Type B pancreatic cell (in vitro differentiated cells): ENCODE measurements at regions not wholly inside any gene's neighbourhood (a gene's known extent, or its start where the extent isn't known, plus 50 kb on each side); places are given as distances from the start of the nearest gene placed in this dataset.

Source experiments
- DNase-seq: peaks from one replicate; pipeline ENCODE4 v3.0.0; 2021; ENCODE audit warnings: mixed read lengths; ENCODE audit not compliant: unreplicated experiment; ENCODE audit errors: extremely low spot score
- H3K27ac Mint-ChIP-seq: 2 replicates; pipeline ENCODE4 v1.8.0; 2021; ENCODE audit warnings: mild to moderate bottlenecking, mixed read lengths
- H3K27me3 Mint-ChIP-seq: 2 replicates; pipeline ENCODE4 v1.8.0; 2021; ENCODE audit warnings: mixed read lengths
- H3K36me3 Mint-ChIP-seq: 2 replicates; pipeline ENCODE4 v1.8.0; 2021; ENCODE audit warnings: mixed read lengths
- H3K4me1 Mint-ChIP-seq: one replicate; pipeline ENCODE4 v1.8.0; 2021; ENCODE audit warnings: mixed read lengths; ENCODE audit not compliant: unreplicated experiment
- H3K4me3 Mint-ChIP-seq: 2 replicates; pipeline ENCODE4 v1.8.0; 2021; ENCODE audit warnings: mild to moderate bottlenecking, mixed read lengths
- H3K9me3 Mint-ChIP-seq: 2 replicates; pipeline ENCODE4 v1.8.0; 2021; ENCODE audit warnings: mixed read lengths
- TF ChIP-seq, protein P1 (sequence below): fragments of 200-600 bp; sonication (generic); conservative IDR thresholded peaks from 2 replicates; pipeline ENCODE4 v1.5.0; 2021; ENCODE audit warnings: antibody characterized with exemption, mild to moderate bottlenecking

DNA sequence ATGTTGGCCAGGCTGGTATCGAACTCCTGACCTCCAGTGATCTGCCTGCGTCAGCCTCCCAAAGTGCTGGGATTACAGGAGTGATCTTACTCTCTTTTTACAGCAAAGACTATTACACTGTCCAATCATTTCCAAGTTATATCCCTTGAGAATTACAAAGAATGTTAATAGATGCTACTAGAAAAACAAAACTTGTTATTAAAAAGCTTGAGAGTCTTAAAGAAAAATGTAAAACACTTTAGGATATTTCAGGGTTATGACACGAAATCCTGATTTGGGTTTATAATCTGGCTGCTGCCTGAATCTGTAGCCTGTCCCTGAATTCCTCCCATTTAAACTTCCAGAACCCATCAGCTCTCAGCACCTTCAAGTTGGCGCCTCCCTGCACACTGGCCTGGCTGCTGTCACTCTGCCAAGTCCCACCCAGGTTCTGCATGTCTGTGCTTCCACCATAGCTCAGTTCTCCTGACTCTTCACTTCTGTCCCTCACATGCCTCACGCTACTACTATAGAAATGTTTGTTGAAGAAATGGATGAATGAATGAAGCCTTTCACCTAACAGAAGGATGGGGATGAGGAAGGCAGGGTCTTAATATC lies 55.8 kb upstream of the RFXAP start:
- Mint-ChIP-seq H3K27ac (peak overlapping the region; percentile 42), H3K4me1 (no peaks in the 10 kb centered on the region), H3K4me3 (no peak overlapping the region), H3K27me3 (no peaks in the 10 kb centered on the region), H3K9me3 (peaks cover 27% of the 10 kb centered on the region), H3K36me3 (peaks cover 4% of the 10 kb centered on the region)
- TF ChIP-seq, protein P1, sequence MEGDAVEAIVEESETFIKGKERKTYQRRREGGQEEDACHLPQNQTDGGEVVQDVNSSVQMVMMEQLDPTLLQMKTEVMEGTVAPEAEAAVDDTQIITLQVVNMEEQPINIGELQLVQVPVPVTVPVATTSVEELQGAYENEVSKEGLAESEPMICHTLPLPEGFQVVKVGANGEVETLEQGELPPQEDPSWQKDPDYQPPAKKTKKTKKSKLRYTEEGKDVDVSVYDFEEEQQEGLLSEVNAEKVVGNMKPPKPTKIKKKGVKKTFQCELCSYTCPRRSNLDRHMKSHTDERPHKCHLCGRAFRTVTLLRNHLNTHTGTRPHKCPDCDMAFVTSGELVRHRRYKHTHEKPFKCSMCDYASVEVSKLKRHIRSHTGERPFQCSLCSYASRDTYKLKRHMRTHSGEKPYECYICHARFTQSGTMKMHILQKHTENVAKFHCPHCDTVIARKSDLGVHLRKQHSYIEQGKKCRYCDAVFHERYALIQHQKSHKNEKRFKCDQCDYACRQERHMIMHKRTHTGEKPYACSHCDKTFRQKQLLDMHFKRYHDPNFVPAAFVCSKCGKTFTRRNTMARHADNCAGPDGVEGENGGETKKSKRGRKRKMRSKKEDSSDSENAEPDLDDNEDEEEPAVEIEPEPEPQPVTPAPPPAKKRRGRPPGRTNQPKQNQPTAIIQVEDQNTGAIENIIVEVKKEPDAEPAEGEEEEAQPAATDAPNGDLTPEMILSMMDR = no peak
- DNase-seq = no peak

DNA sequence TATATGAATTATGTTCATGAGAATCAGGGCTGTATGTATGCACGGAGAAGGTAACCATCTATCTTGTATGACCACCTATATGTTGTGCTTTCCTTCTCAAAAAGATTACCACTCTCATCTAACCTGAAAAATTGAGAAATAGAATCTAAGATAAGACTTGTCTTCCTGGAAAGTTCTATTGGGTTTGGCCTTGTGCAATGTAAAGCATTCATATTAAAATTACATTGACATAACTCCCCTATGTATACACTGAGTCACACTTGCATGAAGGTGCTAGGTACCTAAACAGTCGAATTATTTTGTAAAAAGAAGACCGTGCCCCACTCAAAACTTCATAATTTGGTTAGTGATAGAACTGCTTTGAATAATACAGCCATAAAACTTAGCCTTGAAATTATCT lies 54.5 kb upstream of the RFXAP start:
- Mint-ChIP-seq H3K36me3 (peaks cover 4% of the 10 kb centered on the region), H3K27ac (no peak overlapping the region), H3K4me3 (no peak overlapping the region), H3K9me3 (peaks cover 27% of the 10 kb centered on the region), H3K4me1 (no peaks in the 10 kb centered on the region), H3K27me3 (no peaks in the 10 kb centered on the region)
- no peak for DNase-seq
- TF ChIP-seq, protein P1 = no peak

DNA sequence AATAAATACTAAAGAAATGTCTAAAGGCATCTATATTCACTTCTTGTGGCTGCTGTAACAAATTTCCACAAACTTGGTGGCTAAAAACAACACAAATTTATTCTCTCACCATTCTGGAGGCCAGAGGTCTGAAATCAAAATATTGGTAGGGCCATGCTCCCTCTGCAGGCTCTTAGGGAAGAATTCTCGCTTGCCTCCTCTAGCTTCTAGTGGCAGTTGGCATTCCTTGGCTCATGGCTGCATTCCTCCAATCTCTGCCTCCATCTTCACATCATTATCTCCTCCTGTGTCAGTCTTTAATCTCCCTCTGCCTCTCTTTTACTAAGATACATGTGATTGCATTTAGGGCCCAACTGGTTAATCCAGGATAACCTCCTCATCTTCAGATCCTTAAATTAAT lies 54.1 kb upstream of the RFXAP start:
- Mint-ChIP-seq H3K27ac (no peak overlapping the region), H3K9me3 (peaks cover 27% of the 10 kb centered on the region), H3K27me3 (no peaks in the 10 kb centered on the region), H3K4me3 (no peak overlapping the region), H3K4me1 (no peaks in the 10 kb centered on the region), H3K36me3 (peaks cover 4% of the 10 kb centered on the region)
- TF ChIP-seq, protein P1 = no peak
- DNase-seq = no peak

DNA sequence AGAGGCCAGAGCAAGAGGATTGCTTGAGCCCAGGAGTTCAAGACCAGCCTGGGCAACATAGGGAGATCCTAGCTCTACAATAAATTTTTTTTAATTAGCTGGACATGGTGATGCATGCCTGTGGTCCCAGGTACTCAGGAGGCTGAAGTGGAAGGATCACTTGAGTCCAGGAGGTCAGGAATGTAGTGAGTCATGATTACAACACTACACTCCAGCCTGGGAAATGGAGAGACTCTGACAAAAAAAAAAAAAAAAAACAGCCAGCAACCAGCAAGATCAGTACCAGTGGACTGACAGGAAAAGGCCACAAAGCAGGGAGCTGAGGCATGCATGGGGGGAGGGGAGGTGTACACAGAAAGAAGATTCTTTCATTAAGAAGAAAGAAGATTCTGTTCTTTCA lies 52.7 kb upstream of the RFXAP start:
- TF ChIP-seq, protein P1 = no peak
- Mint-ChIP-seq H3K4me1 (no peaks in the 10 kb centered on the region), H3K27ac (no peak overlapping the region), H3K9me3 (peaks cover 27% of the 10 kb centered on the region), H3K27me3 (no peaks in the 10 kb centered on the region), H3K4me3 (no peak overlapping the region), H3K36me3 (peaks cover 4% of the 10 kb centered on the region)
- DNase-seq = no peak

DNA sequence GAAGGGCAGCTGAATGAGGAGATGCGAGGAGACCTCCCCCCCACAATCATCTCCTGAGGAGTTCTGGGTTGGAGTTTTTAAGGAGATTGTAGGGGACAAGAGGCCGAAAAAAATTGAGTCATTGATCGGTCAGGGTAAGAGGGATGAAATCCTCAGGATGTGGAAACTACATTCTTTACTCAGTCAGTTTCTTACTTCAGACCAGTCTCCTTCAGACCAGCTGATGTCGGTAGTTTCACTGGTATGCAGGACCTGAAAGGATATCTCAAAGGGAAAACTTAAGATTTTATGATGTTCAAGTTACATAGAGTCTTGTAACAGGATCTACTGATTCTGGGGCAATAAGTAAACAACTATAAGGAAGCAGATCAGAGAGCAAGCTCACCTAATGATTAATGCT lies 51.7 kb upstream of the RFXAP start:
- Mint-ChIP-seq H3K27ac (no peak overlapping the region), H3K4me3 (no peak overlapping the region), H3K36me3 (peaks cover 4% of the 10 kb centered on the region), H3K27me3 (no peaks in the 10 kb centered on the region), H3K4me1 (no peaks in the 10 kb centered on the region), H3K9me3 (peaks cover 22% of the 10 kb centered on the region)
- DNase-seq = no peak
- TF ChIP-seq, protein P1 = no peak

DNA sequence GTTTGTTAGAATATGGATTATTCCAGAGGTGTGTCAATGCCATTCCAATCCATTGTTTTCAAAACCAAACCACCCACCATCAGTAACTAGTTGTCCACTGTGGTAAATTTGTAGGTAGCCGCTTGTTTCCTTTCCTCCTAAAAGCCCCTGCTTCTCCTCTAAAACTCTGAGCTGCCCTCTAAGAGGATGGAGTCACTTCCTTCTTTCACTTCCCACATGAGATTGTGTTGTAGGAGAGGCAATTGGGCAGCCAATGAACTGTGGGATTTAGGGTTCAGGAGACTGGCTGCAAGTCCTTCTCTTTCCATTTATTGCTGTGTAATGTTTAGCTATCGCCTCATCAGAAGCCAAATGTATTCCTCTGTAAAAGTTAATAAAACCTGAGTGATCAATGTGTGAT lies 49.9 kb upstream of the RFXAP start:
- Mint-ChIP-seq H3K4me1 (no peaks in the 10 kb centered on the region), H3K27ac (no peak overlapping the region), H3K27me3 (no peaks in the 10 kb centered on the region), H3K36me3 (peaks cover 4% of the 10 kb centered on the region), H3K4me3 (no peak overlapping the region), H3K9me3 (peaks cover 20% of the 10 kb centered on the region)
- DNase-seq = no peak
- TF ChIP-seq, protein P1 = no peak
